ENCODE measurements at regions not wholly inside any gene's neighbourhood (a gene's known extent, or its start where the extent isn't known, plus 50 kb on each side); places are given as distances from the start of the nearest gene placed in this dataset.

GRCh38 chr14:49315570-49315969 lies 270.6 kb downstream of the RPS29 start:
- TF ChIP-seq CTCF (conservative IDR thresholded peaks at IDR 0.05) = no peak
- TF ChIP-seq ZFX (IDR thresholded peaks at IDR 0.05) = no peak

Data from C4-2B (cell line).